HCT116 (cell line): ENCODE measurements at regions not wholly inside any gene's neighbourhood (a gene's known extent, or its start where the extent isn't known, plus 50 kb on each side); places are given as distances from the start of the nearest gene placed in this dataset.

ENCODE experiments used
- EZH2 ChIP-seq: fragments of 200-600 bp; sonication (generic); IDR thresholded peaks from 2 replicates; pipeline ENCODE4 v1.6.1; 2017; ENCODE audit warnings: antibody characterized with exemption, mixed run types
- EZH2phosphoT487 ChIP-seq: fragments of 200-600 bp; IDR thresholded peaks from 2 replicates; pipeline ENCODE4 v1.6.1; 2018; ENCODE audit warnings: antibody characterized with exemption, borderline replicate concordance
- POLR2A ChIP-seq: IDR thresholded peaks from 2 replicates; pipeline ENCODE4 v1.7.0; 2011; ENCODE audit warnings: borderline replicate concordance; ENCODE audit not compliant: insufficient read depth, insufficient read length; ENCODE audit errors: extremely low read depth
- TF ChIP-seq, protein P1 (sequence below), 3 experiments: fragments of 200-600 bp in 1 of 3; sonication (generic) in 1 of 3; IDR thresholded peaks in 2 of 3; conservative IDR thresholded peaks in 1 of 3; 2 replicates each; pipeline ENCODE4 v1.5.1; 2012 to 2017; ENCODE audit warnings: low read depth in 2 of 3, low read length in 2 of 3, antibody characterized with exemption in 1 of 3, borderline replicate concordance in 1 of 3, control low read depth in 1 of 3, mild to moderate bottlenecking in 1 of 3, mixed read lengths in 1 of 3, mixed run types in 1 of 3, moderate library complexity in 1 of 3; ENCODE audit not compliant: insufficient read depth in 1 of 3
- TF ChIP-seq, protein P2 (sequence below): IDR thresholded peaks from 2 replicates; pipeline ENCODE4 v1.6.1; 2011; ENCODE audit warnings: mild to moderate bottlenecking, low read length, moderate library complexity; ENCODE audit not compliant: insufficient replicate concordance; ENCODE audit errors: extremely low read depth

DNA sequence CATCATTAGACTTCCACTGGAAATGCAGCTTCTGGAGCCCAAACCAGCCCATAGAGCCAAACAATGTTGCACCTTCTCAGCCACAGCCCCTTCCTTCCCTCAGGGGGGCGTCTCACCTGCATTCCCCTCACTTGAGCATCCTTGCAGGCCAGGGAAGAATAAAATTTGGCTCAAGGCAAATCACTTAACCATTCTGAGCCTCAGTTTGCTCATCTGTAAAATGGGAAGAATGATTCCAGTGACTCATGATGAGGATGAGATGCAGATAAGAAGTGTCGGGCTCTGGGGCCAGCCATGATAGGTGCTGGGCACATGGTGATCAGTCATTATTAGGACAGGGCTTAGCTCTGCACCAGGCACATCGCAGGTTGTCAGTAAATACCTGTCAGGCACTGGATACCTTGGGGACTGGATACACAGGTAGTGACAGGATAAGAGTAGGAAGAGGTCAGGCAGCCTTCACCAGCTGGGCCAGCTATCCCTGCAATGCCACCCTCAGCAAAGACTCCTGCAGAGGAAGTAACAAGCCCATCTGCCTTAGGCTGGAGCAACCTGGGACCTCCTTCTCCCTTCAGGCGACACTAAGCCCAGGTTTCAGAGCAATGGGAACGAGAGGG is 208.0 kb upstream of the TNRC6C start:
- TF ChIP-seq, protein P1, sequence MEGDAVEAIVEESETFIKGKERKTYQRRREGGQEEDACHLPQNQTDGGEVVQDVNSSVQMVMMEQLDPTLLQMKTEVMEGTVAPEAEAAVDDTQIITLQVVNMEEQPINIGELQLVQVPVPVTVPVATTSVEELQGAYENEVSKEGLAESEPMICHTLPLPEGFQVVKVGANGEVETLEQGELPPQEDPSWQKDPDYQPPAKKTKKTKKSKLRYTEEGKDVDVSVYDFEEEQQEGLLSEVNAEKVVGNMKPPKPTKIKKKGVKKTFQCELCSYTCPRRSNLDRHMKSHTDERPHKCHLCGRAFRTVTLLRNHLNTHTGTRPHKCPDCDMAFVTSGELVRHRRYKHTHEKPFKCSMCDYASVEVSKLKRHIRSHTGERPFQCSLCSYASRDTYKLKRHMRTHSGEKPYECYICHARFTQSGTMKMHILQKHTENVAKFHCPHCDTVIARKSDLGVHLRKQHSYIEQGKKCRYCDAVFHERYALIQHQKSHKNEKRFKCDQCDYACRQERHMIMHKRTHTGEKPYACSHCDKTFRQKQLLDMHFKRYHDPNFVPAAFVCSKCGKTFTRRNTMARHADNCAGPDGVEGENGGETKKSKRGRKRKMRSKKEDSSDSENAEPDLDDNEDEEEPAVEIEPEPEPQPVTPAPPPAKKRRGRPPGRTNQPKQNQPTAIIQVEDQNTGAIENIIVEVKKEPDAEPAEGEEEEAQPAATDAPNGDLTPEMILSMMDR (IDR thresholded peaks at IDR 0.05 in 2 of 3, conservative IDR thresholded peaks at IDR 0.05 in 1 of 3; ENCODE audit: borderline replicate concordance in 1 of 3, insufficient read depth in 1 of 3, low read depth in 2 of 3, low read length in 2 of 3), result no peak
- TF ChIP-seq POLR2A (no peak), EZH2phosphoT487 (no peak), EZH2 (no peak)
- TF ChIP-seq, protein P2, sequence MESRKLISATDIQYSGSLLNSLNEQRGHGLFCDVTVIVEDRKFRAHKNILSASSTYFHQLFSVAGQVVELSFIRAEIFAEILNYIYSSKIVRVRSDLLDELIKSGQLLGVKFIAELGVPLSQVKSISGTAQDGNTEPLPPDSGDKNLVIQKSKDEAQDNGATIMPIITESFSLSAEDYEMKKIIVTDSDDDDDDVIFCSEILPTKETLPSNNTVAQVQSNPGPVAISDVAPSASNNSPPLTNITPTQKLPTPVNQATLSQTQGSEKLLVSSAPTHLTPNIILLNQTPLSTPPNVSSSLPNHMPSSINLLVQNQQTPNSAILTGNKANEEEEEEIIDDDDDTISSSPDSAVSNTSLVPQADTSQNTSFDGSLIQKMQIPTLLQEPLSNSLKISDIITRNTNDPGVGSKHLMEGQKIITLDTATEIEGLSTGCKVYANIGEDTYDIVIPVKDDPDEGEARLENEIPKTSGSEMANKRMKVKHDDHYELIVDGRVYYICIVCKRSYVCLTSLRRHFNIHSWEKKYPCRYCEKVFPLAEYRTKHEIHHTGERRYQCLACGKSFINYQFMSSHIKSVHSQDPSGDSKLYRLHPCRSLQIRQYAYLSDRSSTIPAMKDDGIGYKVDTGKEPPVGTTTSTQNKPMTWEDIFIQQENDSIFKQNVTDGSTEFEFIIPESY, result no peak
